ENCODE measurements at regions not wholly inside any gene's neighbourhood (a gene's known extent, or its start where the extent isn't known, plus 50 kb on each side); places are given as distances from the start of the nearest gene placed in this dataset.

DNA sequence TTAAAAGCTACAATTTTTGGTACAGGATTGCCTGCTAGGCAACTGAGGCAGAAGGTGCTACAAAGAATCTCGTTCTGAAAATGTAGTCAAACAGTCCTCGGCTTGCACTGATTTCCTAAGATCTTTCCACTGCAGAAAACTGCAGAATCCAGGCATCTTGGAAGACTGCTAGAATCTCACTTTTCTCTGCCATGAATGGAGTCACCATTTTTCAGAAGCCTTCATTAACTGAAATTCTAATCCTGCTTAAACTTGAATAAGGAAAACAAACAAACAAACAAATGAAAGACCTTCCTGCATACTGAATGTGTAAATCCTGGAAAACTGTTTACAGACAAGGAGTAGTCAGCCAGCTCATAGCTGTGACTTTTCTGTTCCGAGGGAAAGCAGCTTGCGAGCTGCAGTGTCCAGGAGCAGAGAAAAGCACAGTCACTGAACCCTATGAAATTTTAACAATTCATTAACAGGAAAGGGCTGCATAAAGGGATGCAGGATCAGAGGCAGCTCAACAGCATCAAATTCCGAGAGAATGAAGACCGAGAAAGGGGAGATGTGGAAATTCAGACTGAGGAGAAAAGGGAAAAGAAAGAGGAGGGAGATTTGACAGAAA is 210.5 kb upstream of the PIK3C3 start:
- intact Hi-C loops (cut with DNase I; ENCODE audit: low total_unique reads) (no loop called here), in situ Hi-C loops (cut with MboI; ENCODE audit: low pct_ligation_motif_present in 1 of 4, low pct_unique_long_range_greater_than_20kb in 1 of 4, low sequenced_read_pairs in 3 of 4) (no loop called here)
- Histone ChIP-seq H3K27ac (no peak overlapping the region), H3K4me1 (no peaks in the 10 kb centered on the region), H3K4me3 (no peak overlapping the region), H3K9me3 (no peaks in the 10 kb centered on the region), H3K36me3 (no peaks in the 10 kb centered on the region), H3K27me3 (no peaks in the 10 kb centered on the region)
- WGBS, 2 donors (ENCODE audit: low coverage in 1 of 2) = 61 to 64% methylated on average over 2 to 6 of the region's 6 CpGs
- no peak for DNase-seq
- TF ChIP-seq POLR2AphosphoS5 (IDR thresholded peaks at IDR 0.05) = no peak
- TF ChIP-seq EP300 (IDR thresholded peaks at IDR 0.05; ENCODE audit: low read depth) = no peak
- TF ChIP-seq, protein P1, sequence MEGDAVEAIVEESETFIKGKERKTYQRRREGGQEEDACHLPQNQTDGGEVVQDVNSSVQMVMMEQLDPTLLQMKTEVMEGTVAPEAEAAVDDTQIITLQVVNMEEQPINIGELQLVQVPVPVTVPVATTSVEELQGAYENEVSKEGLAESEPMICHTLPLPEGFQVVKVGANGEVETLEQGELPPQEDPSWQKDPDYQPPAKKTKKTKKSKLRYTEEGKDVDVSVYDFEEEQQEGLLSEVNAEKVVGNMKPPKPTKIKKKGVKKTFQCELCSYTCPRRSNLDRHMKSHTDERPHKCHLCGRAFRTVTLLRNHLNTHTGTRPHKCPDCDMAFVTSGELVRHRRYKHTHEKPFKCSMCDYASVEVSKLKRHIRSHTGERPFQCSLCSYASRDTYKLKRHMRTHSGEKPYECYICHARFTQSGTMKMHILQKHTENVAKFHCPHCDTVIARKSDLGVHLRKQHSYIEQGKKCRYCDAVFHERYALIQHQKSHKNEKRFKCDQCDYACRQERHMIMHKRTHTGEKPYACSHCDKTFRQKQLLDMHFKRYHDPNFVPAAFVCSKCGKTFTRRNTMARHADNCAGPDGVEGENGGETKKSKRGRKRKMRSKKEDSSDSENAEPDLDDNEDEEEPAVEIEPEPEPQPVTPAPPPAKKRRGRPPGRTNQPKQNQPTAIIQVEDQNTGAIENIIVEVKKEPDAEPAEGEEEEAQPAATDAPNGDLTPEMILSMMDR (IDR thresholded peaks at IDR 0.05) = no peak
- no peak for TF ChIP-seq POLR2A (IDR thresholded peaks at IDR 0.05)

DNA sequence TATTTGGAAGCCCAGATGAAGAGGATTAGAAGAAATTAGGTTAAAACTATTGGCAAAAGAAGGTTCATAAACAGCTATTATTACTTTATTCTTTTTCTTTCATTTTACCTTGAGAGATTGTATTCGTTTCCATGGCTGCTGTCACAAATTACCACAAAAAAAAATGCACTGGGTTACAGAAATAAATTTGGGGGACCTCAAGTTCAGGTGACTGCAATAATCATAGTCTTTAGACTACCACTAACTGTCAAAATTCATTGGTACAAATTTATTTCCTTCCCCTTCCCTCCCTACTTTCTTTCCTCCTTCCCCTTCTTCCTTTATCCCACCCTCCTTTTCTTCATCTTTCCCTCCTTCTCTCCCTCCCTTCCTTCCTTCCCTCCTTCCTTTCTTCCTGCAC is 217.8 kb upstream of the PIK3C3 start:
- H3K4me3 ChIP-seq = no peak overlapping the region
- H3K36me3 ChIP-seq = no peaks in the 10 kb centered on the region
- in situ Hi-C loops (cut with MboI; ENCODE audit: low pct_ligation_motif_present in 1 of 4, low pct_unique_long_range_greater_than_20kb in 1 of 4, low sequenced_read_pairs in 3 of 4) (no loop called here), intact Hi-C loops (cut with DNase I; ENCODE audit: low total_unique reads) (no loop called here)
- no peak for DNase-seq
- WGBS, 2 donors (ENCODE audit: low coverage in 1 of 2) = 76 to 85% methylated on average over 1 of the region's 1 CpG
- H3K9me3 ChIP-seq = no peaks in the 10 kb centered on the region
- H3K27me3 ChIP-seq = no peaks in the 10 kb centered on the region
- TF ChIP-seq POLR2AphosphoS5 (IDR thresholded peaks at IDR 0.05) (no peak), EP300 (IDR thresholded peaks at IDR 0.05; ENCODE audit: low read depth) (no peak), POLR2A (IDR thresholded peaks at IDR 0.05) (no peak)
- TF ChIP-seq, protein P1 (IDR thresholded peaks at IDR 0.05) = no peak
- H3K27ac ChIP-seq = no peak overlapping the region
- H3K4me1 ChIP-seq = no peaks in the 10 kb centered on the region

DNA sequence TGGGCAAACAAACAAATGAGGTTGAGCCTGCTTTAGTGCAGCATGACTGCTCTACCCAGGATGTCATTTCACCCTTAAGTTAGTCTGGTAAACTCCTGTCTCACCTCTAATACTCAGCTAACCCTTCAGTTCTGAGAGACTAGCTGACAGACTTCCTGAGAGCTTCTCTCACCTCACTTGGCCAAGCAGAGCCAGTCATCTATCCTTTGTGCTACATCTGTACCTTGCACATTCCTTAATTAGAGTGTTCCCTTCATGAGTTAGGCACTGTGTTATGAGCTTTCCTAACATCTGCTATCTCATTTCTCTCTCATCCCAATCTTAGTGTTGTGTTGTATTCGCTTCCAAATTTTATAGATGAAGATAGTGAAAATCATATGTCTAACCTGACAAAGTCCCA is 220.1 kb upstream of the PIK3C3 start:
- no peaks in the 10 kb centered on the region for H3K4me1 ChIP-seq
- H3K27ac ChIP-seq = no peak overlapping the region
- in situ Hi-C loops (cut with MboI; ENCODE audit: low pct_ligation_motif_present in 1 of 4, low pct_unique_long_range_greater_than_20kb in 1 of 4, low sequenced_read_pairs in 3 of 4) = no loop called here
- 83 to 100% methylated on average over 1 of the region's 1 CpG for WGBS, 2 donors (ENCODE audit: low coverage in 1 of 2)
- intact Hi-C loops (cut with DNase I; ENCODE audit: low total_unique reads) = no loop called here
- H3K27me3 ChIP-seq = no peaks in the 10 kb centered on the region
- no peaks in the 10 kb centered on the region for H3K36me3 ChIP-seq
- DNase-seq = no peak
- TF ChIP-seq POLR2A (IDR thresholded peaks at IDR 0.05) = no peak
- TF ChIP-seq POLR2AphosphoS5 (IDR thresholded peaks at IDR 0.05) = no peak
- no peak for TF ChIP-seq EP300 (IDR thresholded peaks at IDR 0.05; ENCODE audit: low read depth)
- TF ChIP-seq, protein P1 (IDR thresholded peaks at IDR 0.05) = no peak
- H3K4me3 ChIP-seq = no peak overlapping the region
- no peaks in the 10 kb centered on the region for H3K9me3 ChIP-seq

DNA sequence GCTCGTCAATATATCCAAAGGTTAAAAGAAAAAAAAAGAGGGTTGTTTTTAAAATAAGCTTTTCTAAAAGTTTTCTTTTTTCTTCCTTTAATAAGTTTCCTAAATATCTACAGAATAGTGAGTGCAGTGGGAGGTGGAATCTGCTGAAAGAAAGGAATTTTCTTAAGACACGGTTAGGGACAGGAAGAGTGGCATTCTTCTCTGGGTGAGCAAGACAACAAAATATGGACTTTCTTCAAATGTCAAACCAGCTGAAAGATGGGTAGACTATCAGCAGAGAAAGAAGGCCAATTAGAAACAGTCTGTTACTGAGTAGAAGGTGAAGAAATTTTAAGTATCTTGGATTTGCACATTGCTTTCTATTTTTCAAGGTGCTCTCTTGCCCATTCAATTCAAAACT is 222.7 kb upstream of the PIK3C3 start:
- in situ Hi-C loops (cut with MboI; ENCODE audit: low pct_ligation_motif_present in 1 of 4, low pct_unique_long_range_greater_than_20kb in 1 of 4, low sequenced_read_pairs in 3 of 4) (no loop called here), intact Hi-C loops (cut with DNase I; ENCODE audit: low total_unique reads) (no loop called here)
- Histone ChIP-seq H3K9me3 (no peaks in the 10 kb centered on the region), H3K4me3 (no peak overlapping the region), H3K27ac (no peak overlapping the region), H3K4me1 (no peaks in the 10 kb centered on the region), H3K27me3 (no peaks in the 10 kb centered on the region), H3K36me3 (no peaks in the 10 kb centered on the region)
- TF ChIP-seq EP300 (IDR thresholded peaks at IDR 0.05; ENCODE audit: low read depth) (no peak), POLR2A (IDR thresholded peaks at IDR 0.05) (no peak), POLR2AphosphoS5 (IDR thresholded peaks at IDR 0.05) (no peak)
- TF ChIP-seq, protein P1 (IDR thresholded peaks at IDR 0.05) = no peak
- DNase-seq = no peak
- 66 to 73% methylated on average over 2 of the region's 2 CpGs for WGBS, 2 donors (ENCODE audit: low coverage in 1 of 2)
